HEK293 (cell line): ENCODE measurements at regions not wholly inside any gene's neighbourhood (a gene's known extent, or its start where the extent isn't known, plus 50 kb on each side); places are given as distances from the start of the nearest gene placed in this dataset.

Experiments used
- CTCF ChIA-PET: fragments of 350-600 bp; formaldehyde crosslinking; extraction: SDS; loops from one replicate; lab custom pipeline; 2021; ENCODE audit warnings: antibody characterized with exemption; lab: Yijun Ruan, JAX
- POLR2A ChIA-PET: fragments of 300-600 bp; formaldehyde crosslinking; extraction: SDS; loops from one replicate; lab custom pipeline; 2020; ENCODE audit warnings: antibody characterized with exemption, inconsistent platforms; lab: Yijun Ruan, JAX
- H3K27ac ChIP-seq: fragments of 200-500 bp; sonication (Bioruptor generic); 2 replicates; pipeline ENCODE4 v1.5.1; 2014; ENCODE audit warnings: low read depth, low read length, control low read depth, inconsistent platforms; ENCODE audit errors: extremely low read depth
- H3K36me3 ChIP-seq, 2 experiments: fragments of 200-500 bp in 1 of 2; sonication (Bioruptor generic) in 1 of 2; 1 replicate in 1 of 2; 2 replicates in 1 of 2; pipeline ENCODE4 v1.5.1; 2014 to 2017; ENCODE audit warnings: inconsistent platforms in 2 of 2, low read length in 2 of 2; ENCODE audit not compliant: control insufficient read depth in 2 of 2, insufficient read depth in 1 of 2
- H3K4me1 ChIP-seq: fragments of 200-500 bp; sonication (Bioruptor generic); 2 replicates; pipeline ENCODE4 v1.5.1; 2014; ENCODE audit warnings: mild to moderate bottlenecking, low read length, inconsistent platforms; ENCODE audit not compliant: control insufficient read depth, insufficient read depth
- H3K4me3 ChIP-seq: 2 replicates; pipeline ENCODE4 v1.5.1; 2011; ENCODE audit warnings: low read depth, mild to moderate bottlenecking, control low read depth, low read length, moderate library complexity
- H3K9me3 ChIP-seq: fragments of 200-500 bp; sonication (Bioruptor generic); 2 replicates; pipeline ENCODE4 v1.5.1; 2014; ENCODE audit warnings: low read depth, low read length, inconsistent platforms; ENCODE audit not compliant: control insufficient read depth, insufficient read depth
- HOXD13 ChIP-seq: sonication (generic); formaldehyde crosslinking; IDR thresholded peaks from 2 replicates; pipeline ENCODE4 v1.8.0; 2022; ENCODE audit warnings: missing genetic modification reagents, borderline replicate concordance
- KLF10 ChIP-seq: fragments of 450-650 bp; IDR thresholded peaks from 2 replicates; pipeline ENCODE4 v1.5.1; 2018; ENCODE audit warnings: missing biosample characterization, mild to moderate bottlenecking, missing genetic modification characterization
- OVOL3 ChIP-seq: fragments of 450-650 bp; formaldehyde crosslinking; IDR thresholded peaks from 2 replicates; pipeline ENCODE4 v1.5.1; 2016; ENCODE audit warnings: missing biosample characterization, missing genetic modification characterization
- SP7 ChIP-seq: fragments of 450-650 bp; formaldehyde crosslinking; IDR thresholded peaks from 2 replicates; pipeline ENCODE4 v1.5.1; 2016; ENCODE audit warnings: missing biosample characterization, missing genetic modification characterization
- ZBTB7A ChIP-seq: fragments of 450-650 bp; formaldehyde crosslinking; IDR thresholded peaks from 2 replicates; pipeline ENCODE4 v1.5.1; 2016; ENCODE audit warnings: low read depth, missing biosample characterization, missing genetic modification characterization
- ZNF121 ChIP-seq: fragments of 450-650 bp; formaldehyde crosslinking; IDR thresholded peaks from 2 replicates; pipeline ENCODE4 v1.5.1; 2016; ENCODE audit warnings: missing biosample characterization, missing genetic modification characterization
- ZNF138 ChIP-seq: fragments of 450-650 bp; formaldehyde crosslinking; IDR thresholded peaks from 2 replicates; pipeline ENCODE4 v1.5.1; 2016; ENCODE audit warnings: missing biosample characterization, missing genetic modification characterization, borderline replicate concordance
- ZNF155 ChIP-seq: fragments of 450-650 bp; formaldehyde crosslinking; IDR thresholded peaks from 2 replicates; pipeline ENCODE4 v1.5.1; 2016; ENCODE audit warnings: missing biosample characterization, missing genetic modification characterization
- ZNF16 ChIP-seq: fragments of 450-650 bp; formaldehyde crosslinking; IDR thresholded peaks from 2 replicates; pipeline ENCODE4 v1.5.1; 2016; ENCODE audit warnings: low read depth, missing biosample characterization, missing genetic modification characterization
- ZNF174 ChIP-seq: fragments of 450-650 bp; formaldehyde crosslinking; IDR thresholded peaks from 2 replicates; pipeline ENCODE4 v1.5.0; 2017; ENCODE audit warnings: missing biosample characterization, mild to moderate bottlenecking, missing genetic modification characterization
- ZNF184 ChIP-seq: fragments of 450-650 bp; IDR thresholded peaks from 2 replicates; pipeline ENCODE4 v1.5.1; 2018; ENCODE audit warnings: missing biosample characterization, mild to moderate bottlenecking, missing genetic modification characterization
- ZNF23 ChIP-seq: fragments of 450-650 bp; formaldehyde crosslinking; IDR thresholded peaks from 2 replicates; pipeline ENCODE4 v1.5.1; 2016; ENCODE audit warnings: missing biosample characterization, missing genetic modification characterization, borderline replicate concordance
- ZNF248 ChIP-seq: fragments of 450-650 bp; formaldehyde crosslinking; IDR thresholded peaks from 2 replicates; pipeline ENCODE4 v1.5.1; 2017; ENCODE audit warnings: missing biosample characterization, missing genetic modification characterization
- ZNF423 ChIP-seq: fragments of 450-650 bp; formaldehyde crosslinking; IDR thresholded peaks from 2 replicates; pipeline ENCODE4 v1.5.1; 2016; ENCODE audit warnings: missing biosample characterization, missing genetic modification characterization
- ZNF510 ChIP-seq: fragments of 450-650 bp; formaldehyde crosslinking; IDR thresholded peaks from 2 replicates; pipeline ENCODE4 v1.5.1; 2018; ENCODE audit warnings: mild to moderate bottlenecking, missing genetic modification characterization, missing biosample characterization; ENCODE audit not compliant: insufficient replicate concordance
- ZNF658 ChIP-seq: fragments of 450-650 bp; formaldehyde crosslinking; IDR thresholded peaks from 2 replicates; pipeline ENCODE4; 2016; ENCODE audit warnings: missing biosample characterization, missing genetic modification characterization
- ZNF747 ChIP-seq: fragments of 450-650 bp; formaldehyde crosslinking; IDR thresholded peaks from 2 replicates; pipeline ENCODE4 v1.5.1; 2016; ENCODE audit warnings: missing biosample characterization, missing genetic modification characterization
- TF ChIP-seq, protein P1 (sequence below): fragments of 450-650 bp; formaldehyde crosslinking; IDR thresholded peaks from 2 replicates; pipeline ENCODE4 v1.5.1; 2016; ENCODE audit warnings: missing biosample characterization, missing genetic modification characterization, low read depth
- TF ChIP-seq, protein P2 (sequence below): fragments of 450-650 bp; formaldehyde crosslinking; IDR thresholded peaks from 2 replicates; pipeline ENCODE4 v1.5.1; 2016; ENCODE audit warnings: missing biosample characterization, missing genetic modification characterization
- TF ChIP-seq, protein P3 (sequence below): fragments of 450-650 bp; formaldehyde crosslinking; conservative IDR thresholded peaks from 2 replicates; pipeline ENCODE4 v1.5.1; 2016; ENCODE audit warnings: low read depth, missing biosample characterization, missing genetic modification characterization

DNA sequence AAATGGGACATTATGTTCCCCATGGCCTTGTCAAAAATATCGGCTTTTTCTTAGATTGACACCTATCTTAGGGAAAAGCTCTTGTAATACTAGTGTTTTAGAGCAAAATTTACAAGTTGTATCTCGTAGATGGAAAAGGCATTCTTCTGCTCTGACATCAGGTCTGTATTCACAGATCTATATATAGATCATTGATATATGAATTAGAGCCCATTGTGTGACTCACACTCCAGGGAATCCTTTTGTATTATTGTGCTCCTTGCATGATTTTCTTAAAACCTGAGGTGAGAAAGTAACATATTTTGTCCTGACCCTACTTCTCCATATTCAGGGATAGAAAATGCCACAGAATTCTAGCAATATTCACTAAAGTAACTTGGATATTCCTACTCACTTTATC, 1160.8 kb upstream of the B3GALT2 start:
- Histone ChIP-seq H3K4me1 (no peaks in the 10 kb centered on the region), H3K9me3 (no peaks in the 10 kb centered on the region), H3K4me3 (no peak overlapping the region), H3K27ac (no peak overlapping the region), H3K36me3 (no peaks in the 10 kb centered on the region)
- POLR2A ChIA-PET, result no interaction called here
- TF ChIP-seq ZNF174 (tag by site-specific recombination) (no peak), ZNF121 (tag by site-specific recombination) (no peak), ZBTB7A (tag by site-specific recombination) (no peak), ZNF23 (no peak), ZNF16 (tag by site-specific recombination) (no peak), SP7 (tag by site-specific recombination) (no peak), ZNF155 (tag by site-specific recombination) (no peak), ZNF658 (no peak), ZNF747 (tag by site-specific recombination) (no peak), ZNF248 (no peak), ZNF510 (tag by site-specific recombination) (no peak), ZNF423 (tag by site-specific recombination) (no peak), HOXD13 (CRISPR knock-in tag) (no peak), ZNF184 (tag by site-specific recombination) (no peak), ZNF138 (no peak), KLF10 (tag by site-specific recombination) (no peak), OVOL3 (tag by site-specific recombination) (no peak)
- TF ChIP-seq, protein P1, sequence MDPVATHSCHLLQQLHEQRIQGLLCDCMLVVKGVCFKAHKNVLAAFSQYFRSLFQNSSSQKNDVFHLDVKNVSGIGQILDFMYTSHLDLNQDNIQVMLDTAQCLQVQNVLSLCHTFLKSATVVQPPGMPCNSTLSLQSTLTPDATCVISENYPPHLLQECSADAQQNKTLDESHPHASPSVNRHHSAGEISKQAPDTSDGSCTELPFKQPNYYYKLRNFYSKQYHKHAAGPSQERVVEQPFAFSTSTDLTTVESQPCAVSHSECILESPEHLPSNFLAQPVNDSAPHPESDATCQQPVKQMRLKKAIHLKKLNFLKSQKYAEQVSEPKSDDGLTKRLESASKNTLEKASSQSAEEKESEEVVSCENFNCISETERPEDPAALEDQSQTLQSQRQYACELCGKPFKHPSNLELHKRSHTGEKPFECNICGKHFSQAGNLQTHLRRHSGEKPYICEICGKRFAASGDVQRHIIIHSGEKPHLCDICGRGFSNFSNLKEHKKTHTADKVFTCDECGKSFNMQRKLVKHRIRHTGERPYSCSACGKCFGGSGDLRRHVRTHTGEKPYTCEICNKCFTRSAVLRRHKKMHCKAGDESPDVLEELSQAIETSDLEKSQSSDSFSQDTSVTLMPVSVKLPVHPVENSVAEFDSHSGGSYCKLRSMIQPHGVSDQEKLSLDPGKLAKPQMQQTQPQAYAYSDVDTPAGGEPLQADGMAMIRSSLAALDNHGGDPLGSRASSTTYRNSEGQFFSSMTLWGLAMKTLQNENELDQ (tag by site-specific recombination), result no peak
- TF ChIP-seq, protein P2, sequence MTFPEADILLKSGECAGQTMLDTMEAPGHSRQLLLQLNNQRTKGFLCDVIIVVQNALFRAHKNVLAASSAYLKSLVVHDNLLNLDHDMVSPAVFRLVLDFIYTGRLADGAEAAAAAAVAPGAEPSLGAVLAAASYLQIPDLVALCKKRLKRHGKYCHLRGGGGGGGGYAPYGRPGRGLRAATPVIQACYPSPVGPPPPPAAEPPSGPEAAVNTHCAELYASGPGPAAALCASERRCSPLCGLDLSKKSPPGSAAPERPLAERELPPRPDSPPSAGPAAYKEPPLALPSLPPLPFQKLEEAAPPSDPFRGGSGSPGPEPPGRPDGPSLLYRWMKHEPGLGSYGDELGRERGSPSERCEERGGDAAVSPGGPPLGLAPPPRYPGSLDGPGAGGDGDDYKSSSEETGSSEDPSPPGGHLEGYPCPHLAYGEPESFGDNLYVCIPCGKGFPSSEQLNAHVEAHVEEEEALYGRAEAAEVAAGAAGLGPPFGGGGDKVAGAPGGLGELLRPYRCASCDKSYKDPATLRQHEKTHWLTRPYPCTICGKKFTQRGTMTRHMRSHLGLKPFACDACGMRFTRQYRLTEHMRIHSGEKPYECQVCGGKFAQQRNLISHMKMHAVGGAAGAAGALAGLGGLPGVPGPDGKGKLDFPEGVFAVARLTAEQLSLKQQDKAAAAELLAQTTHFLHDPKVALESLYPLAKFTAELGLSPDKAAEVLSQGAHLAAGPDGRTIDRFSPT (tag by site-specific recombination), result no peak
- TF ChIP-seq, protein P3, sequence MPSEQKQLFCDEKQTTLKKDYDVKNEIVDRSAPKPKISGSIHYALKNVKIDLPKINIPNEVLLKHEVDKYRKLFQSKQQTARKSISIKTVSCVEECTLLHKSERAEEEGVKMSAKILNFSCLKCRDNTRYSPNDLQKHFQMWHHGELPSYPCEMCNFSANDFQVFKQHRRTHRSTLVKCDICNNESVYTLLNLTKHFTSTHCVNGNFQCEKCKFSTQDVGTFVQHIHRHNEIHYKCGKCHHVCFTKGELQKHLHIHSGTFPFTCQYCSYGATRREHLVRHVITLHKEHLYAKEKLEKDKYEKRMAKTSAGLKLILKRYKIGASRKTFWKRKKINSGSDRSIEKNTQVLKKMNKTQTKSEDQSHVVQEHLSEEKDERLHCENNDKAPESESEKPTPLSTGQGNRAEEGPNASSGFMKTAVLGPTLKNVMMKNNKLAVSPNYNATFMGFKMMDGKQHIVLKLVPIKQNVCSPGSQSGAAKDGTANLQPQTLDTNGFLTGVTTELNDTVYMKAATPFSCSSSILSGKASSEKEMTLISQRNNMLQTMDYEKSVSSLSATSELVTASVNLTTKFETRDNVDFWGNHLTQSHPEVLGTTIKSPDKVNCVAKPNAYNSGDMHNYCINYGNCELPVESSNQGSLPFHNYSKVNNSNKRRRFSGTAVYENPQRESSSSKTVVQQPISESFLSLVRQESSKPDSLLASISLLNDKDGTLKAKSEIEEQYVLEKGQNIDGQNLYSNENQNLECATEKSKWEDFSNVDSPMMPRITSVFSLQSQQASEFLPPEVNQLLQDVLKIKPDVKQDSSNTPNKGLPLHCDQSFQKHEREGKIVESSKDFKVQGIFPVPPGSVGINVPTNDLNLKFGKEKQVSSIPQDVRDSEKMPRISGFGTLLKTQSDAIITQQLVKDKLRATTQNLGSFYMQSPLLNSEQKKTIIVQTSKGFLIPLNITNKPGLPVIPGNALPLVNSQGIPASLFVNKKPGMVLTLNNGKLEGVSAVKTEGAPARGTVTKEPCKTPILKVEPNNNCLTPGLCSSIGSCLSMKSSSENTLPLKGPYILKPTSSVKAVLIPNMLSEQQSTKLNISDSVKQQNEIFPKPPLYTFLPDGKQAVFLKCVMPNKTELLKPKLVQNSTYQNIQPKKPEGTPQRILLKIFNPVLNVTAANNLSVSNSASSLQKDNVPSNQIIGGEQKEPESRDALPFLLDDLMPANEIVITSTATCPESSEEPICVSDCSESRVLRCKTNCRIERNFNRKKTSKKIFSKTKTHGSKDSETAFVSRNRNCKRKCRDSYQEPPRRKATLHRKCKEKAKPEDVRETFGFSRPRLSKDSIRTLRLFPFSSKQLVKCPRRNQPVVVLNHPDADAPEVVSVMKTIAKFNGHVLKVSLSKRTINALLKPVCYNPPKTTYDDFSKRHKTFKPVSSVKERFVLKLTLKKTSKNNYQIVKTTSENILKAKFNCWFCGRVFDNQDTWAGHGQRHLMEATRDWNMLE (tag by site-specific recombination), result no peak
- CTCF ChIA-PET, result no interaction called here
